BLaER1 (cell line): ENCODE measurements at regions not wholly inside any gene's neighbourhood (a gene's known extent, or its start where the extent isn't known, plus 50 kb on each side); places are given as distances from the start of the nearest gene placed in this dataset.

ENCODE experiments used
- H3K27ac ChIP-seq: shearing (Covaris generic); formaldehyde crosslinking; 2 replicates; pipeline ENCODE4 v1.8.1; 2022
- H3K27me3 ChIP-seq: shearing (Covaris generic); formaldehyde crosslinking; 2 replicates; pipeline ENCODE4 v1.8.1; 2022
- H3K36me3 ChIP-seq: shearing (Covaris generic); formaldehyde crosslinking; 2 replicates; pipeline ENCODE4 v1.8.1; 2022
- H3K4me1 ChIP-seq: shearing (Covaris generic); formaldehyde crosslinking; 2 replicates; pipeline ENCODE4 v1.8.1; 2022
- H3K4me2 ChIP-seq: shearing (Covaris generic); formaldehyde crosslinking; 2 replicates; pipeline ENCODE4 v1.8.1; 2022
- H3K4me3 ChIP-seq: shearing (Covaris generic); formaldehyde crosslinking; 2 replicates; pipeline ENCODE4 v1.8.1; 2022
- H3K9ac ChIP-seq: shearing (Covaris generic); formaldehyde crosslinking; 2 replicates; pipeline ENCODE4 v1.8.1; 2022
- H3K9me3 ChIP-seq: shearing (Covaris generic); formaldehyde crosslinking; 2 replicates; pipeline ENCODE4 v1.8.1; 2022
- H4K20me1 ChIP-seq: shearing (Covaris generic); formaldehyde crosslinking; 2 replicates; pipeline ENCODE4 v1.8.1; 2022
- Cebpa-rat ChIP-seq: shearing (Covaris generic); IDR thresholded peaks from 2 replicates; pipeline ENCODE4 v1.8.1; 2022

- no peak for TF ChIP-seq Cebpa-rat
Measured at GRCh38 chr1:29806646-29807319, 570.5 kb downstream of the PTPRU start.

GRCh38 chr1:29805896-29806160 lies 569.5 kb downstream of the PTPRU start:
- Histone ChIP-seq H3K36me3 (no peaks in the 10 kb centered on the region), H3K4me3 (no peak overlapping the region), H3K27ac (no peak overlapping the region), H3K27me3 (no peaks in the 10 kb centered on the region), H3K4me2 (no peak overlapping the region), H3K4me1 (peaks cover 69% of the 10 kb centered on the region), H3K9me3 (no peaks in the 10 kb centered on the region), H3K9ac (no peak overlapping the region), H4K20me1 (no peaks in the 10 kb centered on the region)
- TF ChIP-seq Cebpa-rat: no peak

More at GRCh38 chr1:29806646-29807319, 570.5 kb downstream of the PTPRU start:
- no peaks in the 10 kb centered on the region for H3K27me3 ChIP-seq
- no peaks in the 10 kb centered on the region for H3K36me3 ChIP-seq
- H3K9ac ChIP-seq: no peak overlapping the region
- H4K20me1 ChIP-seq: no peaks in the 10 kb centered on the region
- peaks cover 65% of the 10 kb centered on the region for H3K4me1 ChIP-seq
- no peak overlapping the region for H3K4me2 ChIP-seq
- H3K9me3 ChIP-seq: no peaks in the 10 kb centered on the region
- no peak overlapping the region for H3K27ac ChIP-seq
- no peak overlapping the region for H3K4me3 ChIP-seq

- H4K20me1 ChIP-seq: no peaks in the 10 kb centered on the region
- no peaks in the 10 kb centered on the region for H3K36me3 ChIP-seq
- H3K9me3 ChIP-seq: no peaks in the 10 kb centered on the region
- H3K4me1 ChIP-seq: peaks cover 71% of the 10 kb centered on the region
- no peak overlapping the region for H3K9ac ChIP-seq
- H3K27me3 ChIP-seq: no peaks in the 10 kb centered on the region
- TF ChIP-seq Cebpa-rat: no peak
- H3K4me2 ChIP-seq: peak overlapping the region; percentile 82; the same call in 1 of the 2 replicates
- peak overlapping the region; percentile 77 for H3K27ac ChIP-seq
- H3K4me3 ChIP-seq: no peak overlapping the region
Measured at GRCh38 chr1:29805122-29805895, 569.0 kb downstream of the PTPRU start.

GRCh38 chr1:29804181-29804899 lies 568.0 kb downstream of the PTPRU start:
- Histone ChIP-seq H3K36me3 (no peaks in the 10 kb centered on the region), H3K4me3 (no peak overlapping the region), H3K9me3 (no peaks in the 10 kb centered on the region), H3K4me2 (peak overlapping the region; percentile 82), H3K9ac (peak overlapping the region; percentile 32; the same call in 1 of the 2 replicates), H4K20me1 (no peaks in the 10 kb centered on the region), H3K4me1 (peaks cover 75% of the 10 kb centered on the region), H3K27ac (peak overlapping the region; percentile 77), H3K27me3 (no peaks in the 10 kb centered on the region)
- TF ChIP-seq Cebpa-rat: no peak

- no peak for TF ChIP-seq Cebpa-rat
- Histone ChIP-seq H3K4me2 (peak overlapping the region; percentile 82), H3K9ac (peak overlapping the region; percentile 32; the same call in 1 of the 2 replicates), H3K27ac (peak overlapping the region; percentile 77), H3K4me3 (no peak overlapping the region), H3K27me3 (no peaks in the 10 kb centered on the region), H3K4me1 (peaks cover 67% of the 10 kb centered on the region), H4K20me1 (no peaks in the 10 kb centered on the region), H3K36me3 (no peaks in the 10 kb centered on the region), H3K9me3 (no peaks in the 10 kb centered on the region)
Measured at GRCh38 chr1:29803486-29803885, 567.2 kb downstream of the PTPRU start.

- H4K20me1 ChIP-seq: no peaks in the 10 kb centered on the region
- H3K9me3 ChIP-seq: peaks cover 3% of the 10 kb centered on the region; the same call in 1 of the 2 replicates
- H3K9ac ChIP-seq: peak overlapping the region; percentile 44; the same call in 1 of the 2 replicates
- peak overlapping the region; percentile 82 for H3K4me2 ChIP-seq
- H3K4me1 ChIP-seq: peaks cover 65% of the 10 kb centered on the region
- no peak for TF ChIP-seq Cebpa-rat
- no peaks in the 10 kb centered on the region for H3K36me3 ChIP-seq
- peak overlapping the region; percentile 77 for H3K27ac ChIP-seq
- H3K4me3 ChIP-seq: peak overlapping the region; percentile 35; the same call in 1 of the 2 replicates
- no peaks in the 10 kb centered on the region for H3K27me3 ChIP-seq
Measured at GRCh38 chr1:29802181-29803068, 566.1 kb downstream of the PTPRU start.

GRCh38 chr1:29801561-29801973 lies 565.2 kb downstream of the PTPRU start:
- no peak for TF ChIP-seq Cebpa-rat
- peak overlapping the region; percentile 44; the same call in 1 of the 2 replicates for H3K9ac ChIP-seq
- peak overlapping the region; percentile 77 for H3K27ac ChIP-seq
- H3K4me3 ChIP-seq: peak overlapping the region; percentile 35; the same call in 1 of the 2 replicates
- H3K36me3 ChIP-seq: no peaks in the 10 kb centered on the region
- no peaks in the 10 kb centered on the region for H3K27me3 ChIP-seq
- H4K20me1 ChIP-seq: no peaks in the 10 kb centered on the region
- H3K4me1 ChIP-seq: peaks cover 65% of the 10 kb centered on the region
- peak overlapping the region; percentile 82 for H3K4me2 ChIP-seq
- H3K9me3 ChIP-seq: peaks cover 8% of the 10 kb centered on the region

- peak overlapping the region; percentile 82 for H3K4me2 ChIP-seq
- TF ChIP-seq Cebpa-rat: no peak
- peak overlapping the region; percentile 77 for H3K27ac ChIP-seq
Measured at GRCh38 chr1:29801003-29801402, 564.7 kb downstream of the PTPRU start.

GRCh38 chr1:29800522-29800956 lies 564.2 kb downstream of the PTPRU start:
- H3K4me1 ChIP-seq: peaks cover 63% of the 10 kb centered on the region
- H3K36me3 ChIP-seq: no peaks in the 10 kb centered on the region
- 0 out of 2 replicates have a peak overlapping the region, but pooled peaks have one; percentile 2 for H3K4me3 ChIP-seq
- H3K9ac ChIP-seq: 0 out of 2 replicates have a peak overlapping the region, but pooled peaks have one; percentile 48
- no peaks in the 10 kb centered on the region for H4K20me1 ChIP-seq
- H3K27me3 ChIP-seq: no peaks in the 10 kb centered on the region
- peak overlapping the region; percentile 82 for H3K4me2 ChIP-seq
- H3K9me3 ChIP-seq: peaks cover 18% of the 10 kb centered on the region
- peak overlapping the region; percentile 77 for H3K27ac ChIP-seq
- TF ChIP-seq Cebpa-rat: no peak

More at GRCh38 chr1:29801003-29801402, 564.7 kb downstream of the PTPRU start:
- Histone ChIP-seq H4K20me1 (no peaks in the 10 kb centered on the region), H3K4me3 (no peak overlapping the region), H3K9me3 (peaks cover 13% of the 10 kb centered on the region), H3K36me3 (no peaks in the 10 kb centered on the region), H3K27me3 (no peaks in the 10 kb centered on the region), H3K4me1 (peaks cover 65% of the 10 kb centered on the region), H3K9ac (peak overlapping the region; percentile 44; the same call in 1 of the 2 replicates)
